ENCODE measurements at regions not wholly inside any gene's neighbourhood (a gene's known extent, or its start where the extent isn't known, plus 50 kb on each side); places are given as distances from the start of the nearest gene placed in this dataset.

DNA sequence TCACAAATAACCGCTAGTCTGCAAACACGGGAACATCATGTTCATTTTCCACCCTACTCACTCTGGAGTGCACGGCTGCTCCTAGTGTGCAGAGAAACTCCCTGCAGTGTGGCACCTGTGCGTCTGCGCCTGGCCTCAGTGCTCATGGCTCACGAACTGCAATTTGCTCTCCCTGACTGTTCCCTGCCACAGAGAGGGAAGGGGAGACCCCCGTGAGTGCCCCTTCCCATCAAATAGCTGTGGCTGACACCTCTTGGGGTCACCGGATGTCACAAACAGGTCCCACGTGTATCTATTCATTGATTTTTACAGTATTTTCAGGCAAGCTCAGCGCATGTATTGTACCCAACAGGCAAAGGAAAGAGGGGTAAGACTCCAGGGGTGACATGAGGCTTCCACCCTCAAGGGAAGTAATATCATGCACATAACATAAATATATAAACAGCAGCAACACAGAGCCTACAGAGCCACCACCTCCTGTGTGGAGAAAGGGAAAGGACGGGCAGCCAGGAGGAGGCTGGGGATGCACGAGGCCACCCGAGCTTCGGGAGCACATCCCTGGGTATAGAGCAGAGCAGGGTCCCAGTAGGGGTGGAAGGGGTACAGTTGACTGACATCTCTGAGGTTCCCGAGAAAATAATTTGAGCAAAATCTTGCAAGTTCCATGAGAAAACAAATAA is 140.3 kb upstream of the SOX1 start:
- ATAC-seq (ENCODE audit: low read depth) (no peak), DNase-seq (no peak)
- Mint-ChIP-seq H3K36me3 (ENCODE audit: low read depth) (no peaks in the 10 kb centered on the region), H3K4me3 (no peak overlapping the region), H3K4me1 (no peaks in the 10 kb centered on the region), H3K27ac (no peak overlapping the region), H3K27me3 (no peaks in the 10 kb centered on the region), H3K9me3 (peaks cover 4% of the 10 kb centered on the region)
- POLR2A ChIA-PET = no interaction called here
- intact Hi-C loops (cut with micrococcal nuclease) = no loop called here
- CTCF ChIA-PET = no interaction called here
- no peak for TF ChIP-seq CTCF (IDR thresholded peaks at IDR 0.05)

DNA sequence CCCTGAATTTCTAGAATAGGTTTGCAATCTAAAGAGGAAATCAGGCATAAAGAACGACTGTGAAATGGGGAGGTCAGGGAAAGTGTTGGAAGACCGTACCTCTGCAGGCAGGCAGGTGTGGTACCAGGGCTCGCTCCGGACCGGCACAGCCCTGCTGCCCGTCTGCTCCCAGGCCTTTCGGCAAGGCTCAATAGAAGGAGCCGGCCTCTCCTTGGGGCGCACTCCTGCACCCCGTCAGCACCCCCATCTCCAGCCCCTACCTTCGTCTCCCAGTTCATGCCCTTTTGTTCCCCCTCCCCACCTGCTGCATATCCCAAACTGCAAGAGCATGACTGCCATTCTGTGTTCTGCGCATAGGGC is 139.8 kb upstream of the SOX1 start:
- H3K36me3 Mint-ChIP-seq (ENCODE audit: low read depth) = no peaks in the 10 kb centered on the region
- DNase-seq (no peak), ATAC-seq (ENCODE audit: low read depth) (no peak)
- H3K4me1 Mint-ChIP-seq = no peaks in the 10 kb centered on the region
- CTCF ChIA-PET = no interaction called here
- H3K9me3 Mint-ChIP-seq = peaks cover 10% of the 10 kb centered on the region
- H3K4me3 Mint-ChIP-seq = no peak overlapping the region
- no peak overlapping the region for H3K27ac Mint-ChIP-seq
- H3K27me3 Mint-ChIP-seq = no peaks in the 10 kb centered on the region
- POLR2A ChIA-PET = no interaction called here
- no peak for TF ChIP-seq CTCF (IDR thresholded peaks at IDR 0.05)
- intact Hi-C loops (cut with micrococcal nuclease) = no loop called here

DNA sequence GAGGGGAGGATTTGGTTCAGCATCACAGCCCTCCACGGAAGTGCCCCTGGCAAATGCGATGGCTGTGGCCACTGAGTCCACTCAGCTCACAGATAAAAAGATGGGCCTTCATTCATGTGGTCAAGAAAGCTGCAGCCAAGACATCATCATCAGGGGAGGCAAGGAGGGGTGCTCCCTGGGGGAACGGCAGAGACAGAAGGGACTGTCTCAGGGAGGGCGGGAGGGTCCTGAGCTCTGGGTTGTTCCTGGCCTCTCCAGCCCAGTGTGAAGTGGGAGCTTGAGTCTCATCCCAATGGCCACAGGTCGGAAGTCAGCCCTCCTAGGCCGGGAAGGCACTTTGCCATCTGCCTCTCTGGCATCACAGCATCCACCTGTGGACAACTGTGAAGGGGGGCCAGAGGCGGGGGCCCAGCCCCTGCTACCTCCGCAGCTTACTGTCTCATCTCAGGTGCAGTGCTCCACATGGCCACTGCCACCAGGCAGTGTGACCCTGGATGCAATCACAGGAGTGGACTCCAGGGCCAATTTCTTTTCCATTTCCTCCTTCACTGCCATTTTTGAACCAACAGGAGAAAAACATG is 137.8 kb upstream of the SOX1 start:
- no peak for ATAC-seq (ENCODE audit: low read depth)
- CTCF ChIA-PET = no interaction called here
- Mint-ChIP-seq H3K4me3 (no peak overlapping the region), H3K27ac (no peak overlapping the region), H3K36me3 (ENCODE audit: low read depth) (no peaks in the 10 kb centered on the region), H3K27me3 (no peaks in the 10 kb centered on the region), H3K4me1 (no peaks in the 10 kb centered on the region), H3K9me3 (peaks cover 20% of the 10 kb centered on the region)
- DNase-seq = no peak
- no peak for TF ChIP-seq CTCF (IDR thresholded peaks at IDR 0.05)
- intact Hi-C loops (cut with micrococcal nuclease) = no loop called here
- POLR2A ChIA-PET = no interaction called here

DNA sequence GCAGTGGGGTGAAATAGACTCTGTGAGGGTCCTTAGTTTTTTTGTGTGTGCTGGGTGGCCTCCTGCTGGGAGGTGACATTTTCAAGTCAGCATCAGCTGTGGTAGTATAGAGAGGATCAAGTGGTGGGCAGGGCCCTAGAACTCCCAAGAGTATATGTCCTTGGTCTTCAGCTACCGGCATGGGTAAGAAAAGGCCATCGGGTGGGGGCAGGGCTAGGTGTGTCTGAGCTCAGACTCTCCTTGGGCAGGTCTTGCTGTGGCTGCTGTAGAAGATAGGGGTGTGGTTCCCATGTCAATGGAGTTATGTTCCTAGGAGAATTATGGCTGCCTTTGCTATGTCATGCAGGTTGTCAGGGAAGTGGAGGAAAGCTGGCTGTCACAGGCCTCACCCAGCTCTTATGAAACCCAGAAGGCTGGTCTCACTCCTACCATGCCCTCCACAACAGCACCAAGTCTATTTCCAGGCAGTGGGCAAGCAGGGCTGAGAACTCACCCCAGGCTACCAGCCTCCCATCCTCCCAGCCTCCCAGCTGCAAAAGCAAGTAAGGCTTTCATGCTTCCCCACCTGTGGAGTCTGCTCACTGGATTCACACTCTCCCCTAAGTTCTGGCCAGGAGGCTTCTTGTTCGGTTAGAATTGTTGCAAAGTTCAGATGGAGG is 130.6 kb upstream of the SOX1 start:
- intact Hi-C loops (cut with micrococcal nuclease) = no loop called here
- Mint-ChIP-seq H3K27ac (no peak overlapping the region), H3K4me3 (no peak overlapping the region), H3K4me1 (no peaks in the 10 kb centered on the region), H3K36me3 (ENCODE audit: low read depth) (no peaks in the 10 kb centered on the region), H3K27me3 (no peaks in the 10 kb centered on the region), H3K9me3 (peaks cover 17% of the 10 kb centered on the region)
- ChIA-PET CTCF (no interaction called here), POLR2A (no interaction called here)
- DNase-seq (no peak), ATAC-seq (ENCODE audit: low read depth) (no peak)
- TF ChIP-seq CTCF (IDR thresholded peaks at IDR 0.05) = no peak

DNA sequence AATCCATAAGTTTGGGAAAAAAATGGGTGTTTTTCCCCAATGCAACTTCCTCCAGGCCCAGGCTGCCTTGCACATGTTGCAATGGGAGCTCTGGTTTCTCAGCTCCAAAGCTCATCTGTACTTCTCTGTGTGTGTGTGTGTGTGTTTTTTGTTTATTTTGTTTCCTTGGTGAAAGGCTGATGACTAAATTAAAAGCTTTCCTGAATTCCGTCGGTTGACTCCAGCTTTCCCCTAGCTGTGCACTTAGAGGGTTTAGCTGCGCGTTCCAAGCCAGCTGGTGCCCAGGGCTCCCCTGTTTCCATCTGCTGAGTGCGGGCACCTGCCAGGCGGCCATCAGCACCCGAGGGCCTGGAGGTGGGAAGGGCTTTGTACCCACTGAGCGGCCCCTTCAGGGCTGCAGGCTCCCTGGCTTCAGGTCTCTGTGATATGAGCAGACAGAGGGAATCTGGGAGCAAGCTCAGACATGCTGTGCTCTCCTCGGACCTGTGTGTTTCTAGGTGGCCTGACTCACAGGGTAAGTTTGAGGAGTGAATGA is 129.1 kb upstream of the SOX1 start:
- CTCF ChIA-PET = no interaction called here
- DNase-seq (no peak), ATAC-seq (ENCODE audit: low read depth) (no peak)
- H3K9me3 Mint-ChIP-seq = peaks cover 6% of the 10 kb centered on the region
- H3K4me3 Mint-ChIP-seq = no peak overlapping the region
- H3K27ac Mint-ChIP-seq = no peak overlapping the region
- H3K4me1 Mint-ChIP-seq = no peaks in the 10 kb centered on the region
- intact Hi-C loops (cut with micrococcal nuclease) = no loop called here
- H3K36me3 Mint-ChIP-seq (ENCODE audit: low read depth) = no peaks in the 10 kb centered on the region
- POLR2A ChIA-PET = no interaction called here
- TF ChIP-seq CTCF (IDR thresholded peaks at IDR 0.05) = no peak
- H3K27me3 Mint-ChIP-seq = no peaks in the 10 kb centered on the region
